HG03066 (cell line): ENCODE measurements at regions not wholly inside any gene's neighbourhood (a gene's known extent, or its start where the extent isn't known, plus 50 kb on each side); places are given as distances from the start of the nearest gene placed in this dataset.

Experiments
- ATAC-seq: cut with Tn5 transposase; IDR thresholded peaks from one replicate; pipeline ENCODE4 v1.9.1; 2021; ENCODE audit warnings: low read depth; ENCODE audit not compliant: unreplicated experiment

DNA sequence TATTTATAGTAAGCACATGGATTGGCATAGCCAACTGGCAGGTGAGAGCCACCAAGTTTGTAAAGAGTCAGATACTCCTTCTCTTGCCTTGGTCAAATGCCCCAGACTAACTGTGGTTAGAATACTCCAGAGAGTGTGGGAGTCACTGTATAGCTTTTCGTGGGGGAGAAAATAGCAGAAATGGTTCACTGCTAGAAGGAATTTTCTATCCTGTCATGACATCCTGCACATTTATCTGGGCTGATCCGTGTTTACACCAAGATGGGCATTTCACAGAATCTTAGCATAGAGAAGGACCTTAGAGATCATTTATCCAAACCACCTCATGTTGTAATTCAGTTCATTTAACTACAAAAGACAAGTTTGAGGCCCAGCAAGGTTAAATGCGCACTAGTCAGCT is 460.8 kb downstream of the ENC1 start:
- no peak for ATAC-seq

- no peak for ATAC-seq
Observed at GRCh38 chr5:74179179-74179578, 461.3 kb downstream of the ENC1 start.

DNA sequence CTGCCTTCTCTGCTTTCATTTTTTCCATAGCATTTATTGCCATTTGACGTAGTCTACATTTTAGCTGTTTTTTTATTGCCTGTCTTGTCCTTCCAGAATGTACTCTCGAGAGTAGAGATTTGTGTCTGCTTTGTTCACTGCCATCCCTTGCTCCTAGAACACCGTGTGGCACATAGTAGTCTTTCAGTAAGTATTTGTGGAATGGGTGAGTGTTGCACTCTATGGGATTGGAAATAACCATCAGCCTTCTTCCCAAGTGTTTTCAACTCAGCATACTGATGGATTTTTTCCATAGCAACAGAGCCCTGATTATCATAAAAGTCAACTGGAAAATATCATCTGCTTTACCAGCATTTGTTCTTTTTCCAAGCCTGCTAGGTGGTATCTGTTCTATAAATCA is 462.6 kb downstream of the ENC1 start:
- no peak for ATAC-seq

GRCh38 chr5:74174366-74174765 is 466.2 kb downstream of the ENC1 start:
- ATAC-seq = no peak

DNA sequence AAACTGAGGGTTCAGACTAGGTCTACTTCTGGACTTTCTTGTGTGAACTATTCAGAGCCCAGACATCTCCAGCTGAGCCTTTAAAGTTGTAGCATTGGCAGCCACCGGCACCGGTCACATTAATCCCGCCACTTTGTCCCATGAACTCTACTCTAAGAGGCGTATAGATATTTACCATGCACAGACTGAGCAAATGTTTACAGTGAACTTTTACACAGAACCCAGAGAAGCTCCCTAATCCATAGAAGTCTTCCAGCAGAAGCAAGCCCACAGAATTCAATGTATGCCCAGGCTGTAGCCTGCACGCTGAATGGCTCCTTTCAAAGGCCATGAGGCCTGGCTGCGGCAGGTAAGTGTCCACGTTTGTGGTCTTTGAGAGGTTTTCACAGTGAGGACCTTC is 466.9 kb downstream of the ENC1 start:
- ATAC-seq = no peak

DNA sequence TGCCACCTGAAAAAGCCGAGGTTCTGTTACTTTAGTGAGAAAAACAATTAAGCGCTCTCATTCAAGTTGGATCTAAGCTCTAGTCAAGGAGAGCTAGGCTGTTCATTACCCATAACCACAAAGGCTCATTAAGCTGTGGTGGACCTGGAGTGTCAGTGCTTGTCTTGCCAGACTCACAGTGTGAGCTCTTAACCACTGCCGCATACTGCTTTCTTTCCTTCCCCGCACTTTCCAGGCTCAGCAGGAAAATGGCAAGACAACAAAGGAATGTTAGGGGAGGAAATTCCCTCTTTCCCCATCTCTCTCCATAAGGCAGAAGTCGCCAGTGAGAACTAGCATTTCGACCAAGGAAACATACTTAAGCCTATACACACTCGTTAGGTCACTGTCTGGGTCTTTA is 467.3 kb downstream of the ENC1 start:
- no peak for ATAC-seq

DNA sequence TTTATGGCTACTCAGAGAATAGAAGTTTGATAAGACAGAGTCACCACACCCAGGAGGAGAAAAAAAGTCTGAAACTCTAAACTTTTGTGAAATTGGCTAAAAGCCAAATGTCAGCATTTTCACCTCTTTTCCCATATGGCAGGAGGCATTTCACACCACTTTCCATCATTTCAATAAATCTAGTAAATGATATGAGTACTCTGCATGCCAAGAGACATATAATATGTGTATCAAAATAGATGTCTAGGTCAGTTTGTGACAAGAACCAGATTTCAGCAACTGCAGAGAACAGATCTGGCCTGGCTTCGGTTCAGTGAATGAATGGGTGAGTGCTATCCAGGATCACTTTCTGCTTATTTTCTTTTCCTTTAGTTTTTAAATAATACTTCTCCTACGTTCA is 470.8 kb downstream of the ENC1 start:
- ATAC-seq = no peak

DNA sequence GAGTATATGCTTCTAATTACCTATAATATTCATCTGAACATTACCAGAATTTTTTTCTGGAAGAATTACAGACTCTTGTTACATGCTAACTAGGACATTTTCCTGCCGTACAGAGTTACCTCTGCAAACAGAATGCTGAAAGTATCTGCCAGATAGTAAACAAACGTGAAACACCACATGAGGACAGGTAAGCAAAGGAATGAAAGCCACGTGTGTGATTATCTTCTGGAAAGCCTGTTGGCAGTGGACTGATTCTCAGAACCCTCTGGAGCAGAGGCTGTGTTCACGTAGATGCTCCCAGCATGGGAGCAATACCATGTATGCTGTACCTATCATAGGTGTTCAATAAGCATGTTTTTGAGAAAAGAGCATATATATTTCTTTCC is 472.6 kb downstream of the ENC1 start:
- ATAC-seq = no peak

DNA sequence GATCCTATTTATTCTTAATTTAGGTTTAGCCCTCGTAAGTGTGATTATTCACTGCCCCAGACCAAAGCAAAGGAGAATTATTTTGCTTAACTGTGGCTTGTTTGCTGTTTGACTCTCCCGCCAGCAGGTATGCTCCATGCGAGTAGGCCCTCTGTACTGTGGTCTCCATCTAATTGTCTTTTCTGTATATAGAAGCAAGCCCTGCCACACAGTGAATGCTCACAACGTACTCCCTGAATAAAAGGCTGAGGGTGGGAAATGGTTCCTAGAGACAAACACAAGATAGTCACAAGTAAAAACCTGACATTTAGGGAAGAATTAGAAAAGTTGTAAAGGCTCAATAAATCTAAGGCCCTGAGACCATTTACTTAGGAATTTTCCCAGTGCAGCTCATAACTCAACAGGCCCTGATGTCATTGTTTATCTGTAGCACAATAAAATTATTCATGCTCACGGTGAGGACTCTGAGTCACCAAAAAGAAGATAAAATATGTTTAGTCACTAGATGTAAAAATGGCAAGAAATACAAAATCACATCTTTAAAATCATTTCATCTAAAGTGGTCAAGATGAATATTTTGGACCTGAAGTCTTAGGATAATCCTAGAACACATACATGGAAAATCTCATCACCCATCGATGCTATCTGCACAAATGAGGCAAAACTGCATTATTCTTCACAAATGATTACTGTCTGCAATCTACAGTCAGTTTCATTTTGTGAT is 473.2 kb downstream of the ENC1 start:
- no peak for ATAC-seq

GRCh38 chr5:74166064-74166463 is 474.5 kb downstream of the ENC1 start:
- no peak for ATAC-seq

DNA sequence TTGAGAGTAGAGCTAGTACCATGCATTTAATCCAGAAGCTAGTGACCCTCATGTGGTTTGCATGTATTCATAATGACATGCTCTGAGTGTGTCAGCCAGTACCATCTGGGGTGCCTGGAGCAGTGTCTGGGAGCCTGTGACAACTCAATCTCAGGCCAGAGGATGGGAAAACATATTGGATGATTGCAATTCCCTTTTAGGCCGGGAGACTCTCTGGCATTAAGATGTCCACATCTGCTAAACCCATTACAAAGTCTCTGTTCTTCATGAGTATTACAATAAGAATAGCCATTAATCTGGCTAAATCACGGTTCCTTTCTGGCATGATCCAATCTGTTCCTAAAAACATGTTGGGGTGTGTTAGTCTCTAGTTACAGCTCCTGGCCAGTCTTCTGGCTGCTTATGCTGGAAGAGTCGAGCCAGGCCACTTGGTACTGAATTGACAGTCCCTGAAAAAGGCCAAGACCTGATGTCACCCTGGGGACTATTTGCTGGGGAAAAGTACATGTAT is 475.7 kb downstream of the ENC1 start:
- no peak for ATAC-seq

GRCh38 chr5:74162524-74162923 is 478.0 kb downstream of the ENC1 start:
- ATAC-seq = no peak

GRCh38 chr5:74161170-74161569 is 479.4 kb downstream of the ENC1 start:
- ATAC-seq = no peak

DNA sequence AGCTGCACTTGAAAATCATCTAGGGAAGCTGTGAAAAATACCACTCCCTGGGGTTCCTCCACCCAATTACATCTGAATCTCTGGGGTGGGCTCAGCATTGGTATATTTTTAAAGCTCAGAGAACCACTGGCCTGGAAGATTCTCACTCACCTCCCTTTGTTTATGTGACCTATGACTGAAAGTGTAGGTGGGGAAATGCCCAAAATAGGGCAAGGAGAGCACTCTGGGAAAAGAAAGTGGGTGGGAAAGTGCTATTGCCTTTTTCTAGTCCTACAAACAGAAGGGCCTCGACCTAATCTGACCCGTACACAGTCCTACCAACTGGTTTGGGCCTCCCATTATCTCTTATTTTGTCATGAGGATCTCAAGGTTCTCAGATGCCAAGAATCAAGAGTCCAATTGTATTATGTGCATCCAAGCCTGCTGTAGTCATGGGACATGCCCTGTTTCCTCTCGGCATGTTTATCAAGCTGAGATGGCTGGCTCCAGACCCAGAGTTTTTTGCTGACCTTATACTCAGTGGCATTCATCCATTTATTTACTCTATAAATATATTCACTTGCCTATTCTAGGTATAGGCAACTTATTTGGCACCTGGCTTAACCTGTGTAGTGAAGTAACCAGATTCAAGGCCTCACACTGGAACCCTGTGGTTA is 483.7 kb downstream of the ENC1 start:
- no peak for ATAC-seq

DNA sequence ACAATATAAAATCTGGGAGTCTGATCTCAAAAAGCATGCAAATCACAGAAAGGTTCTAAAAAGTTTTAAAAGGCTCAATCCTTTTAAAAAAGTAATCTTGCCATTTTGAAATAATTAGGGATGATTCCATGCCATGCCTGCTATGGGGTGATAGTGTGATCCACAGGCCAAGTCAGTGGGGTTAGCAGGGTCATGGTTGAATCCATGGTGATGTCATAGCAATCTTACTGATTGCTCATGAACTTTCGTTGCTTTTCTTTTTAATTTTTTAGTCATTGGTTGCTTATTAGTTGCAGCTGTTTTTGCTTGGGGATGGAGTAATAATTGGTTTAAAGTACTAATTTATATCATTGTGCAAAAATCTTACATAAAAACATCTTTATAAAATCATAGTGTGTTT is 485.0 kb downstream of the ENC1 start:
- ATAC-seq = no peak

DNA sequence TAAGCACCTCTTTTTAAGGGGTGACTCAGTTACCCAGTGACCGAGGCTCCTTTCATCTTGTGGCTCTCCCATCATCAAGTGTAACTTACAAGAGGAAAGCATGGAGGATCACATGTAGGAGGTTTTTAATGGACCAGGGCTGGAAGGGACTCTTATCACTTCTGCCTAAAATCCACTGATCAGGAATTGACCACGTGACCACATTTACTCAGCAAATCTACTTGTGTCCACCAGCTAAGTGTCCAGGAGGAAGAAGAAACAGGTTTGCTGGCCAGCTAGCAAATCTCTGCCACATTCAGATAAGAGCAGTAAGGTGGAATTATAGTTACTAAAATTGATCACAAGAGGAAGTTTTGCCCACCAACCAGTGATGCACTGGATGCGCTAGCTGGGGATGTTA is 486.0 kb downstream of the ENC1 start:
- no peak for ATAC-seq

GRCh38 chr5:74153255-74153790 is 487.2 kb downstream of the ENC1 start:
- ATAC-seq = no peak

- ATAC-seq = no peak
Observed at GRCh38 chr5:74152625-74153254, 487.8 kb downstream of the ENC1 start.

DNA sequence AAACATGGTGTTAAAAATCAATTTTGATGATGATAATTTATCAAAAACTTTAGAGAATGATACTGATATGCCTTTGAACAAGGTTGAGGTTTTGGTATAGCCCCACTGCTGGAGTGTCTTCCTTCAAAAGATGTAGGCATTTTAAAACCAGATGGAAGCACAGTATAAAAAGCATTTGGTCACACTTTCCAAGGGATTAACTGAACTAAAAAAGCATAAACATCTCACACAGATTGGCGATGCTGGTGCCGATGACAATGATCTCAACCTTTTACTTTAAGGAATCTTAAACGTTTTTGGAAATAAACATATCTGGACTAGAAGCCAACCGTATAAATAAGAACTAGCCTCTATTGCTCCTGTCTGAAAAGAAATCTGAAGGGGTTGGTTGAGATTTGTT is 488.4 kb downstream of the ENC1 start:
- ATAC-seq = no peak

DNA sequence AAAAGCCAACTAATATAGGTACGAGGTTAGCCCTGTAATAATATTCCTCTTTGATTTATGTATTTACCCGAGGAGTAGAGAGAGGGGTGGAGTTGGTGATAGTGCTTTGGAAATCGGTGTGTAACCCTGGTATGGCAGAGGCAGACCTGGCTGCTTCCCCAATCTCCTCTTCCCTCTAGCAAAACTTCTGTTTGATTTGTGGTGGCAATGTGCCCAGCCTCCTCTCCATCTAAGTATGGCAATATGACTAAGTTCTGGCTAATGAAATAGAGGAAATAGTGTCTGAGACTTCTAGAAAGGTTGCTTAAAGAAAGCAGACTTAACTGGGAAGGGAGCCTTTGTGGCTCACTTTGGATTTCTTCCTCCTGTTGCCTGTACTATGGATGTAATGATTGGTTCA is 491.1 kb downstream of the ENC1 start:
- no peak for ATAC-seq

- ATAC-seq = no peak
Observed at GRCh38 chr5:74148321-74148720, 492.2 kb downstream of the ENC1 start.

DNA sequence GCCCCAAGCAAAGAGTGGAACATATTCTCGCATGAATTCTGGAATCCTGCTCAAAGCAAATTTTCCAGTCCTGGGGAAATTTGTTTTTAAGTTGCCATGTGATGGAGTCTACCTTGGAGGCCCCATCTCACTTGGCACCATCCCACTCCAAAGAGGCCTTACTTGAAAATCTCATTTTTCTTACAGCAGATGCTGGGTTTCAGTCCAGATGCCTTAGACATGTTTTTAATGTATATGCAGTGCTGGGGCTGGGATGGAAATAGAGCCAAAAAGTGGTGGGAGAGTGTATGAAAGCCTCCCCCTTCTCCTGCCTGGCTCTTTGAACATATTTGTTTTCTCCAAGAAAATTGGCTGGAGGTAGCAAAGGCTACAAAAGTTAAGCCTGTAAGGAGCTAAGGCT is 493.7 kb downstream of the ENC1 start:
- no peak for ATAC-seq
